Kidney (tissue), 13 donors: ENCODE measurements at regions not wholly inside any gene's neighbourhood (a gene's known extent, or its start where the extent isn't known, plus 50 kb on each side); places are given as distances from the start of the nearest gene placed in this dataset.

Experiments used
- DNase-seq, 5 donors: peaks; one replicate each; pipeline ENCODE4 v3.0.0-alpha.2; 2013 to 2020
- FAIRE-seq: peaks from 2 replicates; lab custom pipeline; 2012; peaks lifted over from hg19 to GRCh38; lab: Jason Lieb, UNC
- H3K27ac ChIP-seq, 2 donors: one replicate each; pipeline ENCODE4 v1.7.0; 2013; ENCODE audit warnings: low read depth in 2 of 2, low read length in 2 of 2, inconsistent platforms in 1 of 2
- H3K27me3 ChIP-seq: one replicate; pipeline ENCODE4 v1.7.1; 2013; ENCODE audit warnings: low read length, inconsistent platforms; ENCODE audit not compliant: control insufficient read depth, insufficient read depth
- H3K36me3 ChIP-seq, 3 donors: one replicate each; pipeline versions ENCODE4 v1.7.0 to v1.7.1; 2013; ENCODE audit warnings: low read length in 3 of 3, control low read depth in 1 of 3, inconsistent platforms in 1 of 3; ENCODE audit not compliant: insufficient read depth in 3 of 3, control insufficient read depth in 2 of 3
- H3K4me1 ChIP-seq, 3 donors: one replicate each; pipeline versions ENCODE4 v1.7.0 to v1.7.1; 2013; ENCODE audit warnings: low read length in 3 of 3, inconsistent platforms in 1 of 3, low read depth in 1 of 3; ENCODE audit not compliant: control insufficient read depth in 2 of 3, insufficient read depth in 2 of 3
- H3K4me3 ChIP-seq, 3 donors: one replicate each; pipeline versions ENCODE4 v1.7.0 to v1.8.1; 2013; ENCODE audit warnings: low read length in 3 of 3, control low read depth in 1 of 3, inconsistent platforms in 1 of 3
- H3K9ac ChIP-seq, 3 donors: one replicate each; pipeline versions ENCODE4 v1.7.0 to v1.7.1; 2013; ENCODE audit warnings: low read length in 3 of 3, control low read depth in 1 of 3, inconsistent platforms in 1 of 3
- H3K9me3 ChIP-seq, 3 donors: one replicate each; pipeline versions ENCODE4 v1.7.0 to v1.7.1; 2013; ENCODE audit warnings: low read length in 3 of 3, control low read depth in 1 of 3, inconsistent platforms in 1 of 3; ENCODE audit not compliant: control insufficient read depth in 2 of 3, insufficient read depth in 1 of 3
- CTCF ChIP-seq: IDR thresholded peaks from 3 replicates; pipeline ENCODE4 v1.5.1; 2012; ENCODE audit warnings: mild to moderate bottlenecking, moderate library complexity, borderline replicate concordance; ENCODE audit not compliant: insufficient read depth; ENCODE audit errors: extremely low read depth
- intact Hi-C: fragments of 100-400 bp; cut with DNase I; formaldehyde crosslinking; loops from one replicate; pipeline ENCODE4 v1.11.1; 2022
- donor health status: control.
- donor health status: control.
- donor health status: control.
- donor health status: control.
- donor health status: control.
- donor health status: DM: yes; HTN: yes; CAD: no.
- donor health status: Normal renal cell carcinoma (clear cell type).

DNA sequence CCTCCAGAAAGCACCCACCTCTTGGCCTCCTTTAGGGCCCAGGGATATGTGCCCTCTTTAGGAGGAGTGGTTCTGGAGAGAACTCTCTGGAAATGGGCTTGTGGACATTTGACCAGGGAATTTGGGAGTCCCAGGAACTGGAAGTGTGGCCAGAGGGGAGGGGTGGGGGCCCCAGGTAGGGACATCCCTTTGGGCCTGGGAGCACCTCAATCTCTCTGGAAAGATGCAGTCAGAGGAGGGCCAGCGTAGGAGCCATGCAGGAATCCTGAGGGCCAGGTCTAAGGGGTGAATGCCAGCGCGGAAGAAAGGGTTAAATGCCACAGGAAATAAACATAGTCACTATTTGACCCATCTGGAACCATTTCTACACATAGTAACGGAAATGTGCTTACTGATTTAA is 50.3 kb upstream of the ITGA11 start:
- no peak overlapping the region for H3K4me3 ChIP-seq
- TF ChIP-seq CTCF = no peak
- FAIRE-seq = no peak
- no peaks in the 10 kb centered on the region for H3K9me3 ChIP-seq
- H3K9ac ChIP-seq = no peak overlapping the region
- no peaks in the 10 kb centered on the region for H3K36me3 ChIP-seq
- intact Hi-C loops = no loop called here
- H3K27ac ChIP-seq = no peak overlapping the region
- H3K4me1 ChIP-seq = peaks cover 0 to 4% (median 0%) of the 10 kb centered on the region in 3 donors
- H3K27me3 ChIP-seq = no peaks in the 10 kb centered on the region
- DNase-seq = no peak

GRCh38 chr15:68483165-68483564 is 51.2 kb upstream of the ITGA11 start:
- DNase-seq (no peak), FAIRE-seq (no peak)
- Histone ChIP-seq H3K9me3 (no peaks in the 10 kb centered on the region), H3K4me1 (peaks cover 0 to 7% (median 0%) of the 10 kb centered on the region in 3 donors), H3K36me3 (no peaks in the 10 kb centered on the region), H3K27me3 (no peaks in the 10 kb centered on the region), H3K9ac (no peak overlapping the region), H3K27ac (no peak overlapping the region), H3K4me3 (no peak overlapping the region)
- intact Hi-C loops = no loop called here
- no peak for TF ChIP-seq CTCF

DNA sequence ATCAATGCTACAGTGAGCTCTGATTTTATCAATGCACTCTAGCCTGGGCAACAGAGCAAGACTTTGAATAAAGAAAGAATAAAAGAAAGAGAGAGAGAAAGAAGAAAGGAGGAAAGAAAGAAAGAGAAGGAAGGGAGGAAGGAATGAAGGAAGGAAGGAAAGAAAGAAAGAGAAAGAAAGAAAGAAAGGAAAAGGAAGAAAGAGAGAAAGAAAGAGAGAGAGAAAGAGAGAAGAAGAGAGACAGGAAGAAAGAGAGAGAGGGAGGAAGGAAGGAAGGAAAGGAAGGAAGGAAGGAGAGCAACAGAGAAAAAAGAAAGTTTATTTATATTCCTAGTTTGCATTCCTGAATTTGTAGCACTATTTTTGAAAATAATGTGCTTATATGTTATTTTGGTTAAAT is 52.3 kb upstream of the ITGA11 start:
- DNase-seq (no peak), FAIRE-seq (no peak)
- intact Hi-C loops = no loop called here
- Histone ChIP-seq H3K9ac (no peak overlapping the region), H3K27ac (no peak overlapping the region), H3K9me3 (no peaks in the 10 kb centered on the region), H3K4me3 (no peak overlapping the region), H3K4me1 (peaks cover 0 to 7% (median 0%) of the 10 kb centered on the region in 3 donors), H3K36me3 (no peaks in the 10 kb centered on the region), H3K27me3 (no peaks in the 10 kb centered on the region)
- no peak for TF ChIP-seq CTCF
